Testis (tissue), 2 donors: ENCODE measurements at regions not wholly inside any gene's neighbourhood (a gene's known extent, or its start where the extent isn't known, plus 50 kb on each side); places are given as distances from the start of the nearest gene placed in this dataset.
A peak's percentile ranks its signal among the peaks of the same experiment; 100 is the strongest.
"Not testable (repeated sequence)": the region's sequence is repeated elsewhere in the genome, so short reads cannot be mapped to it uniquely, and the experiment has no call there.

Experiments used
- DNase-seq: peaks from one replicate; pipeline ENCODE4 v3.0.0-alpha.2; 2019
- H3K27ac ChIP-seq, 2 donors: fragments of 200-600 bp; sonication (generic); one replicate each; pipeline ENCODE4 v1.5.1; 2019
- H3K27me3 ChIP-seq: fragments of 200-600 bp; sonication (generic); one replicate; pipeline ENCODE4 v1.5.1; 2019
- H3K36me3 ChIP-seq: fragments of 200-600 bp; sonication (generic); one replicate; pipeline ENCODE4 v1.5.1; 2017; ENCODE audit warnings: low read depth; ENCODE audit errors: missing control alignments
- H3K4me1 ChIP-seq: fragments of 200-600 bp; sonication (generic); one replicate; pipeline ENCODE4 v1.5.1; 2019
- H3K4me3 ChIP-seq, 2 donors: fragments of 200-600 bp; sonication (generic); one replicate each; pipeline ENCODE4 v1.5.1; 2017 to 2019
- H3K9me3 ChIP-seq: fragments of 200-600 bp; sonication (generic); one replicate; pipeline ENCODE4 v1.5.1; 2017
- WGBS, 2 donors: methylation state at CpG; one replicate each; pipeline ENCODE4 v1.1.5; 2018; 5-methylcytosine and 5-hydroxymethylcytosine counted together
- intact Hi-C: fragments of 100-400 bp; cut with DNase I; formaldehyde crosslinking; loops from one replicate; pipeline ENCODE4 v1.15.1; 2023; ENCODE audit warnings: low total_unique reads

DNA sequence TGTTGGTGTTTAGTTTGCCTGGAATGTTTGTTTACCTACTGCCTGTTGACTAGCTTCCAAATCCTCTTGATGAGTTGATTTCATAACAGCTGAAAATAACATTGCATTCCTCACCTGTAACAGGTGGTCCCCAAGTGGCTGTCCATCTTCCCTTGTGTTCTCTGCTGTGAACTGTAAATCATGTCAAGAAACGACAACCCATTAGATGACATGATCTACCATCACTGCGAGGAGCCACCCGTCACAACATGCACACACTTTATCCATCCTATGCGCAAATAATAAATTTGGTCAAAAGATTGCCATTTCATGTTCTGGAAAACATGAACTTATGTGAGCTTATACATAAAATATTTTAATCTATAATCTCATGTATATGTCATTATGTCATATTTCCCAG lies 199.1 kb upstream of the POMZP3 start:
- 97 to 99% methylated on average over 4 of the region's 4 CpGs for WGBS, 2 donors
- DNase-seq, H3K4me1 ChIP-seq, H3K4me3 ChIP-seq, H3K36me3 ChIP-seq, H3K27ac ChIP-seq, intact Hi-C loops, H3K27me3 ChIP-seq, H3K9me3 ChIP-seq: not testable (repeated sequence)

DNA sequence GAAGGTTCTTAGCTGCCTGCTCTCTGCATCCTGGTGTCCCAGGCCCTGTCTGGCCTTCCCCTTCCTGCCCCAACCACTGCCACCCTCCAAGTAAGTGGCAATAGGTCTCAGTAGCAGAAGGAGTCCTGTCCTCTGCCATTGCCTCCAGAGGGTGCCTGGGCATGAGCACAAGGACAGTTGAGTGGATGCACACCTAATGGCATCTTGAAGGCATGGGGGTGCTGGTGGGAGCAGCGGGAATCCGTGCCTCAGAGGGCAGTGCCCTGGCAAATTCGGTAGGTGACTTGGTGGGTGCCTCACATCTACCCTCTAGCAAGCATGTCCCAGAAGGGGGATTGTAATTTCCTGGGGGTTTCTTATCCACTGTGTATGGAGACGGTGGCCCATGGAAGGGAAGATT lies 182.8 kb upstream of the POMZP3 start:
- H3K27me3 ChIP-seq, intact Hi-C loops, DNase-seq, H3K36me3 ChIP-seq, H3K4me3 ChIP-seq, H3K9me3 ChIP-seq, H3K4me1 ChIP-seq, H3K27ac ChIP-seq: not testable (repeated sequence)
- WGBS, 2 donors, result 88 to 98% methylated on average over 4 of the region's 4 CpGs

DNA sequence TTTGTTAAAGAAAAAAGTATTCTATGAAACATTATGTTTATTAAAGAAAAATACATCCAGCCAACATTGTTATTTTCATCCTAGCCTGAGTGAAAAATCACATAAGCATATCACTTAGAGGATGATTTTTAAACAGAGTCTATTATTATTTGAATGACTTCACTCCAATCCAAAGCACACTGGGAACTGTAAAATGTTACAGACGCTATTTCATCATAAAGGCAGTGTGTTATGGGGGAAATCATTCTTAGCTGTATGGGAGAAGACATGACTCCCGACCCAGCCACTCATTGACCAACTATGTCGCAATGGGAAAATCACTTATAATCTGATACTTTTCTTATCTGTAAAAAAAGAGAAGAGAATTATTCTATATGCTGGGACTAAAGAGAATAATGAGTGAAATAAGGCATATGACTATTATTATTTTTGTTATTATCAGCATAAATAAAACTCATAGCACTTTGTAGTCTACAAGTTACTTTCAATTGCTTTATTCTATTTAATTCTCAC lies 180.6 kb upstream of the POMZP3 start:
- H3K36me3 ChIP-seq, H3K27me3 ChIP-seq, H3K4me3 ChIP-seq, H3K4me1 ChIP-seq, H3K9me3 ChIP-seq, intact Hi-C loops, H3K27ac ChIP-seq, DNase-seq: not testable (repeated sequence)
- WGBS, 2 donors, result 89 to 96% methylated on average over 3 of the region's 3 CpGs

DNA sequence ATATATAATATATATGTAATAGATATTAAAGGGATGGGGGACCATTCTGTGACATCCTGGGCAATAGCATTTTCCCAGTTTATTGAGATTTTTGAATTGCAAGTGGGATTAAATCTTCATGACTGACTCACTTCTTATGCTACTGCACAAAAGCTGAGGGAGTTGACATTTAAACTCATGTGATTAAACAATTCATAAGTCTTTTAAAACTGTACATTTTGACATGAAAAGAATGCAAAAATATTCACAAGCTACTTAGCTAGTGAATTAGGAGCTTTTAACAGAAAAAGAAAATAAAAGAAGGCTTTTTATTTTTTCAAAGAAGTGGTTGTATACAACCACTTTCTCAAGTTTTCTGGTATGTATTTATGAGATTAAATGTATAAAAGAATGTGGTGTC lies 179.4 kb upstream of the POMZP3 start:
- H3K27ac ChIP-seq, H3K27me3 ChIP-seq, H3K4me3 ChIP-seq, H3K4me1 ChIP-seq, DNase-seq, intact Hi-C loops, H3K36me3 ChIP-seq, H3K9me3 ChIP-seq: not testable (repeated sequence)

DNA sequence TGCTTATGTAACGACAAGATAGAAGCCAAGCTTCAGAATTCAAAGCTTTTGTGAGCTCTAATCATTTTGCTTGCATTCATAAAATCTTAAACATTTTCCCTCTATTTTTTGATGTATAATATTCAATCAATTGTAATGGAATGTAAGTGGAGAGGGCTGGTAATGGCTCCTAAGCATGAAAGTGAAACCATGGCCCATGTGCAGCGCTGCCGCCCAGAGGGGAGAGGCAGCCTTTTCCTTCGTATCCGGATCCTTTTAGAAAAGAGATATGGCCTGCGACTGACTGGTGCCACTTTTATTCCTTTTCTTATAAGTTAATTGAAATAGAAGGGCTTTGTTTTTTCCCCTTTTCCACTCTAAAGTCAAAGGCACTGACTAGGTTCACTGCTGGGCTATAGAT lies 178.9 kb upstream of the POMZP3 start:
- H3K4me3 ChIP-seq, H3K9me3 ChIP-seq, H3K36me3 ChIP-seq, intact Hi-C loops, H3K4me1 ChIP-seq, H3K27me3 ChIP-seq, DNase-seq, H3K27ac ChIP-seq: not testable (repeated sequence)
- 45 to 62% methylated on average over 6 of the region's 6 CpGs for WGBS, 2 donors

DNA sequence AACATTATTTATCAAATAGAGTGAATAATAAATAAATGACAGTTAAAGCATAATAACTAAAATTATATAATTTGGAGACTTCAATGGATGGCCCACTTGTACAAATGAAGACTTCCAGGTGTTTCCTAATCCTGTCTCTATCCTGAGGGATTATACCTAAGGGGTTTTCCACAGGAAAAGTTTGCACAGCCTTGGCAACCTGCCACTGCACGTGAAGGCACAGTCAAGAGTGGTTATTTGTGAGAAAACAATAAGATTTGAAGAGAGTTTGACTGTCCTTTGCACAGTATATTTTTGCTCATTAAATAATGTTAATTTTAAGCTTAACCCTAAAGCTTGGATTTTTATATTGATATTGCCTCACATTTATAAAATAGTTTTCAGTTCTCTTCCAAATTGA lies 178.2 kb upstream of the POMZP3 start:
- H3K27me3 ChIP-seq, DNase-seq, H3K36me3 ChIP-seq, H3K4me3 ChIP-seq, H3K27ac ChIP-seq, H3K9me3 ChIP-seq, H3K4me1 ChIP-seq, intact Hi-C loops: not testable (repeated sequence)
- WGBS, 2 donors, result 57 to 85% methylated on average over 1 of the region's 1 CpG

DNA sequence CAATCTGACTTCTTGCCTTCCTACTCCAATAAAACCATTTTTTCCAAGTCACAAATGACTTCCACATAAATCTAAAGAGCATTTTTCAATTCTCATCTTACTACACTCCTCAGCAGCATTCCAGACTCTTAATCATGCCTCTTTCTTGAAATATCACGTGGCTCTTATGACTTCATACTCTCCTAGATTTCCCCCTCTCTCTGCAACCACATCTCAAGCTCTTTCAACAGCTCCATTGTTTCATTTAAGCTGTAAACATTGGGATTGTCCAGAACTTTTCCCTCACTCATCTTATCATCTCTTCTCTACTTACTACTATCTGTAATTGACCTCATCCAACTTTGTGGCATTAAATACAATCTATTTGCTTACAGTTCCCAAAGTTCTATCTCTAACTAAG lies 170.6 kb upstream of the POMZP3 start:
- H3K27ac ChIP-seq, DNase-seq, H3K27me3 ChIP-seq, H3K36me3 ChIP-seq, H3K4me3 ChIP-seq, H3K9me3 ChIP-seq, H3K4me1 ChIP-seq, intact Hi-C loops: not testable (repeated sequence)
- WGBS, 2 donors, result 74 to 83% methylated on average over 1 of the region's 1 CpG

DNA sequence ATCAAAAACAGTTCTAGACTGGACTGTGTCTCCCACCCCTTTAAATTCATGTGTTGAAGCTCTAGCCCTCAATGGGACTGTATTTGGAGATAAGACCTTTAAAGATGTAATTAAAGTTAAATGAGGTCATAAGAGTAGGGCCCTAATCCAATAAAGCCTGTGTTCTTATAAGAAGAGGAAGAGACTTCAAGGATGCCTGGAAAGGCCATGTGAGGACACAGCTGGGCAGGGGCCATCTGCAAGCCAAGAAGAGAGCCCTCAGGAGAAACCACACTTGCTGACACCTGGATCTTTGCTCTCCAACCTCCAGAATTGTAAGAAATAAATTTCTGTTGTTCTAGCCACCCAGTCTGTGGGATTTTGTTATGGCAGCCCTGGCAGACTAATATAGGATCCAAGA lies 153.6 kb upstream of the POMZP3 start:
- DNase-seq, H3K27ac ChIP-seq, H3K4me1 ChIP-seq, H3K36me3 ChIP-seq, H3K4me3 ChIP-seq, intact Hi-C loops, H3K27me3 ChIP-seq, H3K9me3 ChIP-seq: not testable (repeated sequence)

DNA sequence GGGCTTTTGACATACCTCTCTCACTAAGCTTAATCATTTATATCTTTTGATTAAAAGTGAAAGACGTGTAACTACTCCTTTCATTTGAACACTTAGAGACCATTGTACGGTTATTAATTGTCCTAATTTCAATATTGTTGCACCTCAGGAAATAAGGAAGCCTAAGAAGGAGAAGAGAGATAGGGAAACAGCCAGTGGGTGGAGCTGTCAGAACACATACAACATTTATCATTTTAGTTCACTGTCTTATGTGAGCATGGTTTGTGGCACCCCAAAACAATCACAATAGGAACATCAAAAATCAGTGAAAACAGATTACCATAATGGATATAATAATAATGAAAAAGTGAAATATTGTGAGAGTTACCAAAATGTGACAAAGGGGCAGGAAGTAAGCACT lies 147.2 kb upstream of the POMZP3 start:
- H3K27ac ChIP-seq, H3K4me3 ChIP-seq, H3K36me3 ChIP-seq, H3K4me1 ChIP-seq, H3K9me3 ChIP-seq, H3K27me3 ChIP-seq, intact Hi-C loops: not testable (repeated sequence)
- WGBS, 2 donors, result 51 to 78% methylated on average over 2 of the region's 2 CpGs
- peak; percentile 19 for DNase-seq

DNA sequence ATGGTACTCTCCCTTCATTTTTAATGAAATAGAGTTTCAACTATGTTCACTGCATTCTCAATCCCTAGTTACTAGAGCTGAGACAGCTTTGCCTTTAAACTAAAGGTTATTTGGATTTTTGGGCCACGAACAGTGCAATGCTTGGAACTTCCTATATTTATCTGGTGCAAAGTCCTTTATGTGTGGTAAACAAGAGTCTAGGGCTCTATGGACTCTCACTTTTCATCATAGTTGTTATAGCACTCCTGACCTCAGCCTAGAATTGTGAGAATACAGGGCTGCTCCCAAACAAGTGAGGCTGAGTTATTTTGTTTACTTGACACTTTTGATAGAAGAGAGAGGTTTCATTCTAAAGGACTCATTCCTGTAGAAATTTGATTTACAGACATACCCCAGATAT lies 144.9 kb upstream of the POMZP3 start:
- H3K4me3 ChIP-seq, intact Hi-C loops, H3K36me3 ChIP-seq: not testable (repeated sequence)

DNA sequence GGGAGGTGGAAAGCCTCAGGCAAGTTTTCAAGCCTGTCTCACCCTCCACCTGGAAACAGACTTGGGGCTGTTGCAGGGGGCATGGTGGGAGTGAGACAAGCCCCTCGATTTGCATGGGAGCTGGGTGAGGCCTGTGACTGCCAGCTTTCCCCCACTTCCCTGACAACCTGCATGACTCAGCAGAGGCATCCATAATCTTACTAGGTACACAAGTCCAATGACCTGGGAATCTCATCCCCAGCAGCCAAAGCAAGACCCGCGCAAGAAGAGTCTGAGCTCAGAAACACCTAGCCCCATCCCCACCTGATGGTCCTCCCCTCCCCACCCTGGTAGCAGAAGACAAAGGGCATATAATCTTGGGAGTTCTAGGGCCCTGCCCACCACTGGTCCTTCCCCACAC lies 136.9 kb upstream of the POMZP3 start:
- H3K4me1 ChIP-seq, H3K9me3 ChIP-seq, H3K27ac ChIP-seq, DNase-seq, H3K4me3 ChIP-seq, H3K27me3 ChIP-seq, intact Hi-C loops, H3K36me3 ChIP-seq: not testable (repeated sequence)
- WGBS, 2 donors, result 89% methylated on average over 2 of the region's 3 CpGs; no CpG with 5 or more reads in 1 of the 2 donors

More for the DNA sequence above, 144.9 kb upstream of the POMZP3 start:
- not testable (repeated sequence) for H3K27me3 ChIP-seq, H3K27ac ChIP-seq, H3K4me1 ChIP-seq, DNase-seq, H3K9me3 ChIP-seq
- 80 to 88% methylated on average over 1 of the region's 1 CpG for WGBS, 2 donors

DNA sequence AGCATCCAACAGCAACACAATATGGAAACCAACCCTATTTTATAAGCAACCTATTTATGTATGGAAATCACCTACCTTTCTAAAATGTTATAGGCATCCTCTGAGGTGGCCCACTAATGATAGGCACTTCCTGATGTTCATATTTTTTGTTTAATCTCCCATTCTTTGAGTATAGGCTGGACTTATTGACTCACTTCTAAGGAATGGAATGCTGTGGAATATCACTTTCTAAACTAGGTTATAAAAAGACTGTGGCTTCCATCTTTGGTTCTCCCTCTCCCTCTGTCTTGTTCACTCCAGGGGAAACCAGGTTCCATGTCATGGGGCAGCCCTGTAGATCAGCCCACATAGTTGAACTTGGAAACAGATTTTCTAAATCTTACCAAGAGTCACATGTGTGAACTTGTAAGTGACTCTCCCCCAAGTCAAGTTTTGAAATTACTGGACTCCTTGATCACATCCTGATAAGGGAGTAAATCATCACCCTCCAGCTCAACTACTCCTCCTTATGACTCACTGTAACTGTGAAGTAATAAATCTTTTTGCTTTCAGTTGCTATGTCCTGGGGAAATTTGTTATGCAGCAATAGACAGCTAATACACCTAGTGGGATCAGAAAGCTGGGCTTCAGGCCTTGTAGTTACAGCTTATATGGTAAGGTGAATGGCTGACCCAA lies 133.6 kb upstream of the POMZP3 start:
- H3K36me3 ChIP-seq, H3K27ac ChIP-seq, DNase-seq, H3K27me3 ChIP-seq, H3K9me3 ChIP-seq, H3K4me1 ChIP-seq, intact Hi-C loops, H3K4me3 ChIP-seq: not testable (repeated sequence)

DNA sequence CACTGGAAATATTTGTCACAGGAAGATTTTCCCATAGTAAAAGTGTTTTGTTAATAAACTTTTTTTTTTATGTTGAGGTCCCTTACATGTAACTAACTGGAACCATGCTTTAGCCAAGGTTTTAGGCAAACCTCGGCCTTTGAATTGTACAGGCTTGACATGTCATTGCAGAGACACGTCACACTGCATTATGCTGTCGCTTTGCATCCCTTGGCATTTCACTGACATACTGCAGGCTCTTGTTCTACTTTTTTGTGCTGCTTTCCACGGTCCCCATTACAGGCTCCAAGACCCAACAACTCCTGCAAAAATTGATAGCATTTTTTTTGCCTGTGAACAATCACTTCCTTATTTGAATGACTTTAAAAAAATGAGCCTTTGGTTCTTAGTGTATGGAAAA lies 112.5 kb upstream of the POMZP3 start:
- DNase-seq, H3K27me3 ChIP-seq, H3K36me3 ChIP-seq, intact Hi-C loops, H3K4me1 ChIP-seq, H3K4me3 ChIP-seq, H3K9me3 ChIP-seq, H3K27ac ChIP-seq: not testable (repeated sequence)
- WGBS, 2 donors, result 81 to 87% methylated on average over 4 of the region's 4 CpGs
